ENCODE measurements at regions not wholly inside any gene's neighbourhood (a gene's known extent, or its start where the extent isn't known, plus 50 kb on each side); places are given as distances from the start of the nearest gene placed in this dataset.

DNA sequence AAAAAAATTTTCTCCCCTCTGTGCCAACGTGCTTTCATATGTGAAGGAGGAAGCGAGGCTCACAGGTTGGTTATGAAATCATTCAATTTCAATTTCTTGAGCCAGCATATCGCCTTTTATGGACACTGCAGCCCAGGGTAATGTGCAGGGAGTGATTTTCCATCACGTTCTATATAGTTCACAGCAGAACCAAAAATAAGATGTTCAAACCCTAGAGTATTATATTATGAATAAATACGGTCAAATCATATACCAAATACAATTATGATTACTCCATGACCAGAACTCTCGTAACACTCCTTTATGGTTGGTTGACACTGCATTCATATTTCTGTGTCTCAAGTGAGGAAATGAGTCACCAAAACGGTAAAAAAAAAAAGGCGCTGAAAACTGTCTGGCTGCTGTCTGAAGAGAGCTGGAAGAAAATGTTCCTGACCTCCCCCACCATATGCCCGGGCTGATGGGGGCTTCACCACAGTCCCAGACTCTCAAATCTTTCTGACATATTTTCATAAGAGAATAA, 75.8 kb upstream of the UBAC2 start:
- TF ChIP-seq, protein P1, sequence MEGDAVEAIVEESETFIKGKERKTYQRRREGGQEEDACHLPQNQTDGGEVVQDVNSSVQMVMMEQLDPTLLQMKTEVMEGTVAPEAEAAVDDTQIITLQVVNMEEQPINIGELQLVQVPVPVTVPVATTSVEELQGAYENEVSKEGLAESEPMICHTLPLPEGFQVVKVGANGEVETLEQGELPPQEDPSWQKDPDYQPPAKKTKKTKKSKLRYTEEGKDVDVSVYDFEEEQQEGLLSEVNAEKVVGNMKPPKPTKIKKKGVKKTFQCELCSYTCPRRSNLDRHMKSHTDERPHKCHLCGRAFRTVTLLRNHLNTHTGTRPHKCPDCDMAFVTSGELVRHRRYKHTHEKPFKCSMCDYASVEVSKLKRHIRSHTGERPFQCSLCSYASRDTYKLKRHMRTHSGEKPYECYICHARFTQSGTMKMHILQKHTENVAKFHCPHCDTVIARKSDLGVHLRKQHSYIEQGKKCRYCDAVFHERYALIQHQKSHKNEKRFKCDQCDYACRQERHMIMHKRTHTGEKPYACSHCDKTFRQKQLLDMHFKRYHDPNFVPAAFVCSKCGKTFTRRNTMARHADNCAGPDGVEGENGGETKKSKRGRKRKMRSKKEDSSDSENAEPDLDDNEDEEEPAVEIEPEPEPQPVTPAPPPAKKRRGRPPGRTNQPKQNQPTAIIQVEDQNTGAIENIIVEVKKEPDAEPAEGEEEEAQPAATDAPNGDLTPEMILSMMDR (IDR thresholded peaks at IDR 0.05; ENCODE audit: low read length), result no peak
- no peak for TF ChIP-seq EZH2 (IDR thresholded peaks at IDR 0.05; ENCODE audit: borderline replicate concordance, low read length)
